ENCODE measurements at regions not wholly inside any gene's neighbourhood (a gene's known extent, or its start where the extent isn't known, plus 50 kb on each side); places are given as distances from the start of the nearest gene placed in this dataset.

- TF ChIP-seq WT1 (tag by site-specific recombination; IDR thresholded peaks at IDR 0.05): no peak
- no peak for TF ChIP-seq ZNF792 (tag by site-specific recombination; IDR thresholded peaks at IDR 0.05)
- no peak for TF ChIP-seq BCL11A (tag by site-specific recombination; IDR thresholded peaks at IDR 0.05; ENCODE audit: low read depth)
- TF ChIP-seq HIC1 (tag by site-specific recombination; IDR thresholded peaks at IDR 0.05): no peak
- no peak for TF ChIP-seq ZNF621 (tag by site-specific recombination; IDR thresholded peaks at IDR 0.05)
- no peak for TF ChIP-seq PRDM2 (tag by site-specific recombination; IDR thresholded peaks at IDR 0.05; ENCODE audit: borderline replicate concordance)
- TF ChIP-seq ZFP37 (tag by site-specific recombination; IDR thresholded peaks at IDR 0.05): no peak
- peak; percentile 21 for TF ChIP-seq ZBTB26 (tag by site-specific recombination; optimal IDR thresholded peaks at IDR 0.05)
- TF ChIP-seq GLIS1 (tag by site-specific recombination; IDR thresholded peaks at IDR 0.05): no peak
- TF ChIP-seq ZNF24 (tag by site-specific recombination; IDR thresholded peaks at IDR 0.05): no peak
- no peak for TF ChIP-seq ATF2 (tag by site-specific recombination; IDR thresholded peaks at IDR 0.05; ENCODE audit: low read depth)
- TF ChIP-seq ZNF600 (tag by site-specific recombination; IDR thresholded peaks at IDR 0.05): no peak
- TF ChIP-seq REST (tag by site-specific recombination; IDR thresholded peaks at IDR 0.05): no peak
- peak; percentile 52 for TF ChIP-seq ZNF341 (tag by site-specific recombination; IDR thresholded peaks at IDR 0.05; ENCODE audit: low read depth)
- no peak for TF ChIP-seq ZNF658 (tag by site-specific recombination; IDR thresholded peaks at IDR 0.05)
- no peak for TF ChIP-seq ZFP69B (tag by site-specific recombination; IDR thresholded peaks at IDR 0.05)
- no peak for TF ChIP-seq ZNF561 (tag by site-specific recombination; IDR thresholded peaks at IDR 0.05; ENCODE audit: borderline replicate concordance)
- no peak for TF ChIP-seq ZNF16 (tag by site-specific recombination; IDR thresholded peaks at IDR 0.05; ENCODE audit: low read depth)
- no peak for TF ChIP-seq ZNF311 (tag by site-specific recombination; IDR thresholded peaks at IDR 0.05; ENCODE audit: borderline replicate concordance)
- TF ChIP-seq MZF1 (tag by site-specific recombination; IDR thresholded peaks at IDR 0.05; ENCODE audit: borderline replicate concordance): no peak
- TF ChIP-seq BCL11B (tag by site-specific recombination; IDR thresholded peaks at IDR 0.05; ENCODE audit: low read depth): no peak
- TF ChIP-seq ZNF155 (tag by site-specific recombination; IDR thresholded peaks at IDR 0.05): no peak
- no peak for TF ChIP-seq SCRT2 (tag by site-specific recombination; IDR thresholded peaks at IDR 0.05)
- no peak for TF ChIP-seq SP3 (tag by site-specific recombination; IDR thresholded peaks at IDR 0.05)
- TF ChIP-seq ZNF664 (tag by site-specific recombination; IDR thresholded peaks at IDR 0.05): no peak
- no peak for TF ChIP-seq ZNF157 (tag by site-specific recombination; IDR thresholded peaks at IDR 0.05)
Measured at GRCh38 chr6:165884813-165885765, 222.0 kb upstream of the PDE10A start (continued).

All from HEK293 (cell line).